ENCODE measurements at regions not wholly inside any gene's neighbourhood (a gene's known extent, or its start where the extent isn't known, plus 50 kb on each side); places are given as distances from the start of the nearest gene placed in this dataset.
"Not testable (repeated sequence)": the region's sequence is repeated elsewhere in the genome, so short reads cannot be mapped to it uniquely, and the experiment has no call there.

- no peak for DNase-seq
These were observed 94.4 kb upstream of the TNFSF4 start for GRCh38 chr1:173301507-173301906.

GRCh38 chr1:173302366-173302765 is 95.2 kb upstream of the TNFSF4 start:
- no peak for DNase-seq

- no peak for DNase-seq
These were observed 96.0 kb upstream of the TNFSF4 start for GRCh38 chr1:173302890-173303829.

- DNase-seq, result no peak
These were observed 96.9 kb upstream of the TNFSF4 start for GRCh38 chr1:173303984-173304383.

GRCh38 chr1:173304529-173305227 is 97.5 kb upstream of the TNFSF4 start:
- DNase-seq, result no peak

GRCh38 chr1:173307845-173308244 is 100.7 kb upstream of the TNFSF4 start:
- DNase-seq, result no peak

GRCh38 chr1:173314656-173315055 is 107.5 kb upstream of the TNFSF4 start:
- no peak for DNase-seq

- no peak for DNase-seq
These were observed 108.2 kb upstream of the TNFSF4 start for GRCh38 chr1:173315296-173315695.

- no peak for DNase-seq
These were observed 111.7 kb upstream of the TNFSF4 start for GRCh38 chr1:173318788-173319187.

GRCh38 chr1:173324352-173324751 is 117.2 kb upstream of the TNFSF4 start:
- DNase-seq, result not testable (repeated sequence)

GRCh38 chr1:173327987-173328386 is 120.9 kb upstream of the TNFSF4 start:
- not testable (repeated sequence) for DNase-seq

GRCh38 chr1:173328961-173329360 is 121.8 kb upstream of the TNFSF4 start:
- no peak for DNase-seq

GRCh38 chr1:173329726-173330125 is 122.6 kb upstream of the TNFSF4 start:
- no peak for DNase-seq

- no peak for DNase-seq
These were observed 123.2 kb upstream of the TNFSF4 start for GRCh38 chr1:173330149-173330951.

- DNase-seq, result not testable (repeated sequence)
These were observed 123.9 kb upstream of the TNFSF4 start for GRCh38 chr1:173330952-173331548.

- DNase-seq, result no peak
These were observed 124.9 kb upstream of the TNFSF4 start for GRCh38 chr1:173332026-173332425.

GRCh38 chr1:173333581-173333980 is 126.5 kb upstream of the TNFSF4 start:
- no peak for DNase-seq

GRCh38 chr1:173337126-173337525 is 130.0 kb upstream of the TNFSF4 start:
- DNase-seq, result no peak

GRCh38 chr1:173341307-173341706 is 134.2 kb upstream of the TNFSF4 start:
- DNase-seq, result no peak

GRCh38 chr1:173341971-173342370 is 134.8 kb upstream of the TNFSF4 start:
- DNase-seq, result no peak

GRCh38 chr1:173342736-173343135 is 134.4 kb upstream of the PRDX6 start:
- DNase-seq, result no peak

GRCh38 chr1:173344034-173344743 is 132.9 kb upstream of the PRDX6 start:
- DNase-seq, result no peak
